Heart right ventricle (tissue), 16 donors: ENCODE measurements at regions not wholly inside any gene's neighbourhood (a gene's known extent, or its start where the extent isn't known, plus 50 kb on each side); places are given as distances from the start of the nearest gene placed in this dataset.

Experiments
- ATAC-seq, 8 donors: fragments of 200-7000 bp; cut with Tn5 transposase; one replicate each; pipeline ENCODE4 v1.9.1; 2020; ENCODE audit warnings: mild to moderate bottlenecking in 8 of 8, moderate library complexity in 8 of 8, moderate number of reproducible peaks in 1 of 8
- DNase-seq, 2 donors: peaks; one replicate each; pipeline ENCODE4 v3.0.0-alpha.2; 2020
- H3K27ac ChIP-seq, 10 donors: fragments of 200-600 bp; sonication (generic) in 2 of 10; one replicate each; pipeline versions ENCODE4 v1.5.0 to v1.8.0; 2020 to 2022; ENCODE audit warnings: mild to moderate bottlenecking in 3 of 10
- H3K27me3 ChIP-seq, 7 donors: fragments of 200-600 bp; one replicate each; pipeline ENCODE4 v1.8.0; 2021 to 2022; ENCODE audit warnings: mild to moderate bottlenecking in 2 of 7
- H3K36me3 ChIP-seq, 9 donors: fragments of 200-600 bp; sonication (generic) in 1 of 9; one replicate each; pipeline versions ENCODE4 v1.5.0 to v1.8.0; 2020 to 2022; ENCODE audit warnings: mild to moderate bottlenecking in 2 of 9
- H3K4me1 ChIP-seq, 9 donors: fragments of 200-600 bp; sonication (generic) in 1 of 9; one replicate each; pipeline versions ENCODE4 v1.5.0 to v1.8.0; 2020 to 2022; ENCODE audit warnings: mild to moderate bottlenecking in 4 of 9
- H3K4me3 ChIP-seq, 10 donors: fragments of 200-600 bp; sonication (generic) in 2 of 10; one replicate each; pipeline versions ENCODE4 v1.5.0 to v1.8.0; 2020 to 2022; ENCODE audit warnings: mild to moderate bottlenecking in 7 of 10, moderate library complexity in 2 of 10
- H3K9me3 ChIP-seq, 11 donors: fragments of 200-600 bp in 10 of 11; sonication (generic) in 2 of 11; one replicate each; pipeline versions ENCODE4 v1.5.0 to v1.8.0; 2013 to 2022; ENCODE audit warnings: mild to moderate bottlenecking in 2 of 11, control low read depth in 1 of 11, moderate library complexity in 1 of 11
- WGBS, 2 donors: extraction: QIAGEN DNeasy Blood & Tissue Kit; methylation state at CpG; one replicate each; pipeline ENCODE4 v1.1.7; 2013; ENCODE audit warnings: inconsistent platforms in 1 of 2; 5-methylcytosine and 5-hydroxymethylcytosine counted together
- intact Hi-C, 10 donors: fragments of 100-400 bp; cut with DNase I; formaldehyde crosslinking; loops; one replicate each; pipeline versions ENCODE4 v1.11.1 to v1.14.2; 2022
- TF ChIP-seq, protein P1 (sequence below), 9 donors: fragments of 200-600 bp; sonication (generic) in 2 of 9; IDR thresholded peaks; one replicate each; pipeline versions ENCODE4 v1.5.0 to v1.8.0; 2021 to 2022; ENCODE audit warnings: antibody characterized with exemption in 9 of 9, mild to moderate bottlenecking in 5 of 9, moderate library complexity in 1 of 9
- donor health status: Arrhythmogenic right ventricular cardiomyopathy.
- donor health status: ischemic (EF 13 %, LVEDD 7.1; RV severe dilation, severe dysfunction).
- donor health status: healthy with polysubstance abuse.
- donor health status: DM: no; HTN: yes; CAD: no.
- donor health status: DM: no; HTN: no; CAD: no.
- donor health status: ischemic (EF 25% LVEDD 6.9; RV normal size, moderate dysfunction).
- donor health status: ischemic (EF 25% LVEDD 5.7; RV mildly dilated, moderate dysfunction).
- donor health status: healthy.
- donor health status: DM: yes; HTN: yes; CAD: no.
- donor health status: Ischemic cardiomyopathy.
- donor health status: ischemic (EF 35%, LVEDD 5.7; RV mildly dilated, moderate dysfunction).
- donor health status: nonischemic (EF 11% LVEDD 7.7; RV severe dilation, severe dysfunction).
- donor health status: DM: yes; HTN: yes; CAD: no.
- donor health status: PGD.
- donor health status: ischemic (EF 29% LVEDD 5.4; RV normal size, mild dysfunction).
- donor health status: nonischemic (EF 23%, LVEDD 6.1; RV moderate dilation, normal function).

- TF ChIP-seq, protein P1, sequence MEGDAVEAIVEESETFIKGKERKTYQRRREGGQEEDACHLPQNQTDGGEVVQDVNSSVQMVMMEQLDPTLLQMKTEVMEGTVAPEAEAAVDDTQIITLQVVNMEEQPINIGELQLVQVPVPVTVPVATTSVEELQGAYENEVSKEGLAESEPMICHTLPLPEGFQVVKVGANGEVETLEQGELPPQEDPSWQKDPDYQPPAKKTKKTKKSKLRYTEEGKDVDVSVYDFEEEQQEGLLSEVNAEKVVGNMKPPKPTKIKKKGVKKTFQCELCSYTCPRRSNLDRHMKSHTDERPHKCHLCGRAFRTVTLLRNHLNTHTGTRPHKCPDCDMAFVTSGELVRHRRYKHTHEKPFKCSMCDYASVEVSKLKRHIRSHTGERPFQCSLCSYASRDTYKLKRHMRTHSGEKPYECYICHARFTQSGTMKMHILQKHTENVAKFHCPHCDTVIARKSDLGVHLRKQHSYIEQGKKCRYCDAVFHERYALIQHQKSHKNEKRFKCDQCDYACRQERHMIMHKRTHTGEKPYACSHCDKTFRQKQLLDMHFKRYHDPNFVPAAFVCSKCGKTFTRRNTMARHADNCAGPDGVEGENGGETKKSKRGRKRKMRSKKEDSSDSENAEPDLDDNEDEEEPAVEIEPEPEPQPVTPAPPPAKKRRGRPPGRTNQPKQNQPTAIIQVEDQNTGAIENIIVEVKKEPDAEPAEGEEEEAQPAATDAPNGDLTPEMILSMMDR (IDR thresholded peaks at IDR 0.05), result no peak
- Histone ChIP-seq H3K9me3 (peaks cover 0 to 32% (median 11%) of the 10 kb centered on the region in 11 donors), H3K36me3 (no peaks in the 10 kb centered on the region), H3K4me3 (no peak overlapping the region), H3K27me3 (peaks cover 0 to 11% (median 0%) of the 10 kb centered on the region in 7 donors), H3K27ac (peak overlapping the region in 8 of 10 donors; percentile 13 to 74 (median 47)), H3K4me1 (peaks cover 0 to 9% (median 0%) of the 10 kb centered on the region in 9 donors)
- intact Hi-C loops, result no loop called here
- ATAC-seq, result peak in 7 of 8 donors; percentile 44 to 87 (median 72)
- peak in 1 of 2 donors; percentile 18 for DNase-seq
- 51 to 64% methylated on average over 3 of the region's 3 CpGs for WGBS, 2 donors
Observed at GRCh38 chr12:107590413-107590812, 95.2 kb upstream of the PWP1 start.

DNA sequence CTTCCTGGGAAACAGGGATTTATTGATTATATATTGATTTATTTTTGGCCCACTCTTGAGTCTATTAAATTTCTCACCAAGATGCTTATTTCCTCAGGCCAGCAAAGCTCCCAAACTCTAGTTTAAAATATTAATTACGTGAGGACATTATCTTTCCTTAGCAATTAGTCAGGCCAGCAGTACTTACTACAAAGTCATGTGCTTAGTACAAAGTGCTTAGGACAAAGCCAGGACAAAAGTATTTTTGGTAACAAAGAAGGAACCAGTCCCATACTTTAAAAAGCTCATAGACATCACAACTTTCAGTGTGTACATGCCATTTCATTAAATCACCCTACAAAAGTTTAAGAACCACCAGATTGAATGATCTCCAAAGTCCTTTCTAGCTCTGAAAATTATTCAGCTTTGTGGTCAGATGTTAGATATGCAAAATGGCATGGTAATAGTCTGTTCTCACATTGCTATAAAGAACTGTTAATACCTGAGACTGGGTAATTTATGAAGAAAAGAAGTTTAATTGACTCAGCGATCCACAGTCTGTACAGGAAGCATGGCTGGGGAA, 94.7 kb upstream of the PWP1 start:
- Histone ChIP-seq H3K4me1 (peaks cover 0 to 9% (median 0%) of the 10 kb centered on the region in 9 donors), H3K27me3 (peaks cover 0 to 7% (median 0%) of the 10 kb centered on the region in 7 donors), H3K27ac (peak overlapping the region in 8 of 10 donors; percentile 13 to 74 (median 47)), H3K4me3 (no peak overlapping the region), H3K9me3 (peaks cover 0 to 32% (median 11%) of the 10 kb centered on the region in 11 donors), H3K36me3 (no peaks in the 10 kb centered on the region)
- DNase-seq (no peak), ATAC-seq (peak; percentile 38 to 90 (median 79))
- intact Hi-C loops, result no loop called here
- TF ChIP-seq, protein P1 (IDR thresholded peaks at IDR 0.05), result no peak
- 62 to 67% methylated on average over 2 of the region's 2 CpGs for WGBS, 2 donors

GRCh38 chr12:107593713-107594381, 91.8 kb upstream of the PWP1 start:
- Histone ChIP-seq H3K27ac (no peak overlapping the region), H3K27me3 (no peaks in the 10 kb centered on the region), H3K4me1 (peaks cover 0 to 9% (median 0%) of the 10 kb centered on the region in 9 donors), H3K36me3 (no peaks in the 10 kb centered on the region), H3K4me3 (no peak overlapping the region), H3K9me3 (peaks cover 0 to 34% (median 8%) of the 10 kb centered on the region in 11 donors)
- no peak for ATAC-seq
- DNase-seq, result no peak
- 80 to 83% methylated on average over 7 of the region's 7 CpGs for WGBS, 2 donors
- intact Hi-C loops, result no loop called here
- TF ChIP-seq, protein P1 (IDR thresholded peaks at IDR 0.05), result no peak

DNA sequence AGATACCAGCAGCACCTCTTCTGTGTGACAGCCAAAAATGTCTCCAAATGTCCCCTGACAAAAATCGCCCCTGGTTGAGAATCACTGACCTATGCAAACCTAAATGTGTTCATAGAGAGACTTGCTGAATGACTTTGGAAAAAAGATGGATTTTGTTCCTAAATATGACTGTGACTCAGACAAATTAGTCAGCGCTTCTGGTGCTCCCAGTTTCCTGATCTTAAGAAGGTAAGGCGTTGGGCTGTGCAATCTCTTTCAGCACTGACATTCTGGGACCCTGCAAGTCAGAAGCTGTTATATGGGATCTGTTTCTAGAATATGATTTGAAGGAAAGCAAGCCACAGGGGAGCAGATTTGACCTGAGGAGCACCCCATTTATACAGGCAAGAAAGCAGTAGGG, 90.6 kb upstream of the PWP1 start:
- no peak overlapping the region for H3K4me3 ChIP-seq
- DNase-seq (no peak), ATAC-seq (no peak)
- H3K27ac ChIP-seq, result no peak overlapping the region
- intact Hi-C loops, result no loop called here
- TF ChIP-seq, protein P1 (IDR thresholded peaks at IDR 0.05), result no peak
- no peaks in the 10 kb centered on the region for H3K36me3 ChIP-seq
- H3K9me3 ChIP-seq, result peaks cover 0 to 34% (median 8%) of the 10 kb centered on the region in 11 donors
- H3K4me1 ChIP-seq, result peaks cover 0 to 9% (median 0%) of the 10 kb centered on the region in 9 donors
- WGBS, 2 donors, result 87 to 88% methylated on average over 3 of the region's 3 CpGs
- no peaks in the 10 kb centered on the region for H3K27me3 ChIP-seq
